ENCODE measurements at regions not wholly inside any gene's neighbourhood (a gene's known extent, or its start where the extent isn't known, plus 50 kb on each side); places are given as distances from the start of the nearest gene placed in this dataset.

GRCh38 chr11:10936626-10937384 is 79.0 kb upstream of the ZBED5 start:
- TF ChIP-seq ZNF384 (IDR thresholded peaks at IDR 0.05) (no peak), FOXM1 (IDR thresholded peaks at IDR 0.05; ENCODE audit: borderline replicate concordance) (no peak), FOXK2 (IDR thresholded peaks at IDR 0.05) (no peak), NFRKB (IDR thresholded peaks at IDR 0.05) (no peak), TARDBP (IDR thresholded peaks at IDR 0.05) (no peak), PKNOX1 (IDR thresholded peaks at IDR 0.05) (no peak), ELF4 (IDR thresholded peaks at IDR 0.05) (no peak), HDGF (IDR thresholded peaks at IDR 0.05; ENCODE audit: borderline replicate concordance) (no peak), CTBP1 (IDR thresholded peaks at IDR 0.05; ENCODE audit: borderline replicate concordance) (no peak), SUZ12 (IDR thresholded peaks at IDR 0.05) (no peak), BHLHE40 (IDR thresholded peaks at IDR 0.05; ENCODE audit: borderline replicate concordance) (no peak), FOXA1 (IDR thresholded peaks at IDR 0.05) (no peak), SP1 (IDR thresholded peaks at IDR 0.05) (no peak), ARNT (IDR thresholded peaks at IDR 0.05) (no peak), LEF1 (IDR thresholded peaks at IDR 0.05; ENCODE audit: borderline replicate concordance) (no peak), L3MBTL2 (conservative IDR thresholded peaks at IDR 0.05) (no peak)
- DNase-seq (ENCODE audit: extremely low spot score) = no peak
- ChIA-PET CTCF (no interaction called here), POLR2A (no interaction called here)

GRCh38 chr11:10935015-10935559 is 77.2 kb upstream of the ZBED5 start:
- no peak for TF ChIP-seq NFRKB (IDR thresholded peaks at IDR 0.05)
- TF ChIP-seq TARDBP (IDR thresholded peaks at IDR 0.05) = no peak
- TF ChIP-seq L3MBTL2 (conservative IDR thresholded peaks at IDR 0.05) = no peak
- TF ChIP-seq LEF1 (IDR thresholded peaks at IDR 0.05; ENCODE audit: borderline replicate concordance) = no peak
- no peak for TF ChIP-seq FOXM1 (IDR thresholded peaks at IDR 0.05; ENCODE audit: borderline replicate concordance)
- TF ChIP-seq SP1 (IDR thresholded peaks at IDR 0.05) = no peak
- TF ChIP-seq FOXA1 (IDR thresholded peaks at IDR 0.05) = no peak
- CTCF ChIA-PET = interaction anchor here (1.2 to 1.9 kb wide), 3 partner anchors 88 to 137 kb away, joined by 4 to 50 read pairs (median 19); no protein-coding TSS in a partner anchor
- POLR2A ChIA-PET = interaction anchor here (0.8 to 2.3 kb wide), 3 partner anchors 76 to 126 kb away, joined by 3 to 17 read pairs (median 3); partner anchors contain the start of genes EIF4G2 and ZBED5
- DNase-seq (ENCODE audit: extremely low spot score) = no peak

GRCh38 chr11:10934293-10934860 is 76.5 kb upstream of the ZBED5 start:
- no peak for DNase-seq (ENCODE audit: extremely low spot score)
- CTCF ChIA-PET = interaction anchor here (0.6 to 1.9 kb wide), 18 partner anchors 9 to 686 kb away, joined by 3 to 50 read pairs (median 4); no protein-coding TSS in a partner anchor
- POLR2A ChIA-PET = interaction anchor here (0.8 to 2.3 kb wide), 10 partner anchors 8 to 142 kb away, joined by 3 to 17 read pairs (median 4); partner anchors contain the start of gene EIF4G2
- TF ChIP-seq ZNF384 (IDR thresholded peaks at IDR 0.05) = peak; percentile 53; the same call in 1 of the 2 replicates
- no peak for TF ChIP-seq CTBP1 (IDR thresholded peaks at IDR 0.05; ENCODE audit: borderline replicate concordance)

- peak; percentile 84 for DNase-seq (ENCODE audit: extremely low spot score)
- ChIA-PET CTCF (interaction anchor here (0.6 to 1.9 kb wide), 20 partner anchors 9 to 854 kb away, joined by 3 to 50 read pairs (median 4); no protein-coding TSS in a partner anchor), POLR2A (interaction anchor here (0.6 to 2.3 kb wide), 11 partner anchors 8 to 141 kb away, joined by 3 to 17 read pairs (median 4); partner anchors contain the start of gene EIF4G2)
- no peak for TF ChIP-seq ARNT (IDR thresholded peaks at IDR 0.05)
- TF ChIP-seq FOXK2 (IDR thresholded peaks at IDR 0.05) = no peak
- TF ChIP-seq NFRKB (IDR thresholded peaks at IDR 0.05) = no peak
- TF ChIP-seq FOXM1 (IDR thresholded peaks at IDR 0.05; ENCODE audit: borderline replicate concordance) = no peak
- TF ChIP-seq PKNOX1 (IDR thresholded peaks at IDR 0.05) = no peak
- no peak for TF ChIP-seq FOXA1 (IDR thresholded peaks at IDR 0.05)
- no peak for TF ChIP-seq TARDBP (IDR thresholded peaks at IDR 0.05)
- no peak for TF ChIP-seq BHLHE40 (IDR thresholded peaks at IDR 0.05; ENCODE audit: borderline replicate concordance)
- no peak for TF ChIP-seq ELF4 (IDR thresholded peaks at IDR 0.05)
- TF ChIP-seq SP1 (IDR thresholded peaks at IDR 0.05) = no peak
- TF ChIP-seq ZNF384 (IDR thresholded peaks at IDR 0.05) = peak; percentile 97; the same call in 1 of the 2 replicates
- 0 out of 2 replicates have a peak, but pooled peaks have one; percentile 13 for TF ChIP-seq L3MBTL2 (conservative IDR thresholded peaks at IDR 0.05)
- no peak for TF ChIP-seq HDGF (IDR thresholded peaks at IDR 0.05; ENCODE audit: borderline replicate concordance)
- no peak for TF ChIP-seq CTBP1 (IDR thresholded peaks at IDR 0.05; ENCODE audit: borderline replicate concordance)
Observed at GRCh38 chr11:10933455-10934292, 75.8 kb upstream of the ZBED5 start.

GRCh38 chr11:10932976-10933375 is 75.1 kb upstream of the ZBED5 start:
- POLR2A ChIA-PET = interaction anchor here (2.3 kb wide), 1 partner anchor 124 kb away, joined by 17 read pairs; the partner anchor contains the start of gene EIF4G2
- DNase-seq (ENCODE audit: extremely low spot score) = no peak
- CTCF ChIA-PET = interaction anchor here (1.8 kb wide), 1 partner anchor 95 kb away, joined by 19 read pairs; no protein-coding TSS in a partner anchor
- TF ChIP-seq PKNOX1 (IDR thresholded peaks at IDR 0.05) = no peak
- TF ChIP-seq TARDBP (IDR thresholded peaks at IDR 0.05) = no peak
- no peak for TF ChIP-seq FOXA1 (IDR thresholded peaks at IDR 0.05)
- TF ChIP-seq ZNF384 (IDR thresholded peaks at IDR 0.05) = no peak
- TF ChIP-seq SUZ12 (IDR thresholded peaks at IDR 0.05) = no peak
- TF ChIP-seq HDGF (IDR thresholded peaks at IDR 0.05; ENCODE audit: borderline replicate concordance) = no peak
- no peak for TF ChIP-seq SP1 (IDR thresholded peaks at IDR 0.05)
- no peak for TF ChIP-seq FOXK2 (IDR thresholded peaks at IDR 0.05)
- no peak for TF ChIP-seq LEF1 (IDR thresholded peaks at IDR 0.05; ENCODE audit: borderline replicate concordance)
- no peak for TF ChIP-seq NFRKB (IDR thresholded peaks at IDR 0.05)
- TF ChIP-seq BHLHE40 (IDR thresholded peaks at IDR 0.05; ENCODE audit: borderline replicate concordance) = no peak
- TF ChIP-seq FOXM1 (IDR thresholded peaks at IDR 0.05; ENCODE audit: borderline replicate concordance) = no peak
- no peak for TF ChIP-seq L3MBTL2 (conservative IDR thresholded peaks at IDR 0.05)
- TF ChIP-seq CTBP1 (IDR thresholded peaks at IDR 0.05; ENCODE audit: borderline replicate concordance) = no peak
- TF ChIP-seq ARNT (IDR thresholded peaks at IDR 0.05) = no peak
- TF ChIP-seq ELF4 (IDR thresholded peaks at IDR 0.05) = no peak
